Gastroesophageal sphincter (tissue), 4 donors: ENCODE measurements at regions not wholly inside any gene's neighbourhood (a gene's known extent, or its start where the extent isn't known, plus 50 kb on each side); places are given as distances from the start of the nearest gene placed in this dataset.

Source experiments
- ATAC-seq: fragments of 150-250 bp; one replicate; pipeline ENCODE4 v1.9.1; 2016; ENCODE audit warnings: mild to moderate bottlenecking, moderate library complexity
- H3K27ac ChIP-seq, 4 donors: fragments of 200-600 bp; sonication (generic) in 3 of 4; 1 replicate in 3 of 4; 2 replicates in 1 of 4; pipeline ENCODE4 v1.5.1; 2016 to 2019
- H3K27me3 ChIP-seq: fragments of 200-600 bp; sonication (generic); one replicate; pipeline ENCODE4 v1.5.1; 2019
- H3K36me3 ChIP-seq, 2 donors: fragments of 200-600 bp; sonication (generic); one replicate each; pipeline ENCODE4 v1.5.1; 2019; ENCODE audit warnings: control low read depth in 1 of 2
- H3K4me1 ChIP-seq, 3 donors: fragments of 200-600 bp; sonication (generic); 1 replicate in 2 of 3; 2 replicates in 1 of 3; pipeline ENCODE4 v1.5.1; 2016 to 2019; ENCODE audit warnings: control low read depth in 2 of 3
- H3K4me3 ChIP-seq, 2 donors: fragments of 200-600 bp; sonication (generic); one replicate each; pipeline ENCODE4 v1.5.1; 2019; ENCODE audit warnings: mild to moderate bottlenecking in 1 of 2, moderate library complexity in 1 of 2
- H3K9me3 ChIP-seq, 3 donors: fragments of 200-600 bp; sonication (generic); one replicate each; pipeline ENCODE4 v1.5.1; 2017 to 2019; ENCODE audit warnings: control low read depth in 2 of 3
- EP300 ChIP-seq: sonication (generic); formaldehyde crosslinking; IDR thresholded peaks from one replicate; pipeline ENCODE4 v1.6.1; 2017; ENCODE audit warnings: antibody characterized with exemption, mild to moderate bottlenecking
- POLR2A ChIP-seq, 2 donors: fragments of 450-650 bp; IDR thresholded peaks; one replicate each; pipeline ENCODE4 v1.6.1; 2017; ENCODE audit warnings: antibody characterized with exemption in 2 of 2, mild to moderate bottlenecking in 2 of 2, moderate library complexity in 1 of 2
- POLR2AphosphoS5 ChIP-seq: sonication (generic); formaldehyde crosslinking; IDR thresholded peaks from one replicate; pipeline ENCODE4 v1.6.1; 2017; ENCODE audit warnings: antibody characterized with exemption
- WGBS, 2 donors: methylation state at CpG; one replicate each; pipeline ENCODE4 v1.1.5; 2018; ENCODE audit warnings: low coverage in 1 of 2; 5-methylcytosine and 5-hydroxymethylcytosine counted together
- TF ChIP-seq, protein P1 (sequence below), 4 experiments: fragments of 200-600 bp in 2 of 4; fragments of 450-650 bp in 2 of 4; sonication (generic) in 1 of 4; IDR thresholded peaks; one replicate each; pipeline ENCODE4 v1.5.1; 2017 to 2019; ENCODE audit warnings: antibody characterized with exemption in 4 of 4, mild to moderate bottlenecking in 2 of 4, moderate library complexity in 2 of 4

DNA sequence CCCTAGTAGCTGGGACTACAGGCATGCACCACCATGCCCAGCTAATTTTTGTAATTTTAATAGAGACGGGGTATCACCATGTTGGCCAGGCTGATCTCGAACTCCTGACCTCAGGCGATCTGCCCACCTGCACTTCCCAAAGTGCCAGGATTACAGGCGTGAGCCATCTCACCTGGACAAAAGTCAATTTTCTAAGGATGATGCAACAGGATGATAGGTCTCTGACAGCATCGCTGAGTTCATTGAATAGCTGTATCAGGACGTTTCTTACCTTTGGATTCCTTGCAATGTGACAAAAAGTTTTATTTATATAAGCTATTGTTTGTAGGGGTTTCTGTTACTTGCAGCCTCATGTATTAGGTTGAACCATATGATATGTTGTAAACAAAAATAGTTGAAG, 55.5 kb upstream of the PCED1B start:
- Histone ChIP-seq H3K9me3 (no peaks in the 10 kb centered on the region), H3K36me3 (no peaks in the 10 kb centered on the region), H3K4me3 (no peak overlapping the region), H3K27ac (no peak overlapping the region), H3K27me3 (no peaks in the 10 kb centered on the region), H3K4me1 (no peaks in the 10 kb centered on the region)
- TF ChIP-seq POLR2AphosphoS5 (no peak), POLR2A (IDR thresholded peaks at IDR 0.05) (no peak), EP300 (no peak)
- TF ChIP-seq, protein P1, sequence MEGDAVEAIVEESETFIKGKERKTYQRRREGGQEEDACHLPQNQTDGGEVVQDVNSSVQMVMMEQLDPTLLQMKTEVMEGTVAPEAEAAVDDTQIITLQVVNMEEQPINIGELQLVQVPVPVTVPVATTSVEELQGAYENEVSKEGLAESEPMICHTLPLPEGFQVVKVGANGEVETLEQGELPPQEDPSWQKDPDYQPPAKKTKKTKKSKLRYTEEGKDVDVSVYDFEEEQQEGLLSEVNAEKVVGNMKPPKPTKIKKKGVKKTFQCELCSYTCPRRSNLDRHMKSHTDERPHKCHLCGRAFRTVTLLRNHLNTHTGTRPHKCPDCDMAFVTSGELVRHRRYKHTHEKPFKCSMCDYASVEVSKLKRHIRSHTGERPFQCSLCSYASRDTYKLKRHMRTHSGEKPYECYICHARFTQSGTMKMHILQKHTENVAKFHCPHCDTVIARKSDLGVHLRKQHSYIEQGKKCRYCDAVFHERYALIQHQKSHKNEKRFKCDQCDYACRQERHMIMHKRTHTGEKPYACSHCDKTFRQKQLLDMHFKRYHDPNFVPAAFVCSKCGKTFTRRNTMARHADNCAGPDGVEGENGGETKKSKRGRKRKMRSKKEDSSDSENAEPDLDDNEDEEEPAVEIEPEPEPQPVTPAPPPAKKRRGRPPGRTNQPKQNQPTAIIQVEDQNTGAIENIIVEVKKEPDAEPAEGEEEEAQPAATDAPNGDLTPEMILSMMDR (IDR thresholded peaks at IDR 0.05): no peak
- 78 to 88% methylated on average over 3 to 5 of the region's 6 CpGs for WGBS, 2 donors
- ATAC-seq: no peak

DNA sequence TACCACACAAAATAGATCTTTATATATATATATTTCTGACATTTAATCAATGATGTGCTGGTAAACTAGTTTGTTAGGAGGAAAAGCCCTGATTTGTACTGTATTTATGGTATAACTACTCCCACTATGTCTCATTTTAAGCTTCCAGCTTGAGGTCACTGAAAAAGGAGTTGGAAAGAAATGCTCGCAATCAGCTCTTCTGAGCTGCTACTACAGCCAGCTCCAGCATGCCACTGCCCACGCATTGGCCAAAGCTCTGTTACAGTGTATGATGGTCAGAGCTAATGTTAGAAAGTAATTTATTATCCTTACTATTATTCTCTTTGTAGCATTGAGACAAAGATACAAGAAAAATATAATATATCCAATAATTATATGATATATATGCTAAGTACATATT, 55.0 kb upstream of the PCED1B start:
- Histone ChIP-seq H3K4me1 (no peaks in the 10 kb centered on the region), H3K9me3 (no peaks in the 10 kb centered on the region), H3K4me3 (no peak overlapping the region), H3K27ac (no peak overlapping the region), H3K36me3 (no peaks in the 10 kb centered on the region), H3K27me3 (no peaks in the 10 kb centered on the region)
- ATAC-seq: no peak
- WGBS, 2 donors: 27 to 50% methylated on average over 2 of the region's 2 CpGs
- TF ChIP-seq POLR2A (IDR thresholded peaks at IDR 0.05) (no peak), POLR2AphosphoS5 (no peak), EP300 (no peak)
- TF ChIP-seq, protein P1 (IDR thresholded peaks at IDR 0.05): no peak

DNA sequence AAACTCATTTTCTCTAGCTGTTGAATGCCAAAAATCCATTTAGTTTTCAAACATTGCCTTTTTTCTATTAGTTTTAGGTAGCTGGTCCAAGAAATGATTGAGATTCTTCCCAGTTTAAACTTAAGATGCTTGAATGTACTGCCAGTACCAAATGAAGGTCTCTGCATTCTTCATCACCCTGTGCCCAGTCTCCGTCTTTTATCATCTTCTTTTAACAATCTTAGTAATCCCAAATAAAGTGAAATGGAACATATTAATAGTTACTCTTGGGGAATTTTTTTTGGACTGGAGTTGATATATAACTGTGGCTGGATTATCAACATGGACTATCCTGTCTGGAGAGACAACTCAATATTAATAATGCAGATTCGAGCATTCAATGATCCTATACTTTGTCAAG, 54.1 kb upstream of the PCED1B start:
- Histone ChIP-seq H3K27ac (no peak overlapping the region), H3K4me1 (no peaks in the 10 kb centered on the region), H3K27me3 (no peaks in the 10 kb centered on the region), H3K9me3 (no peaks in the 10 kb centered on the region), H3K36me3 (no peaks in the 10 kb centered on the region), H3K4me3 (no peak overlapping the region)
- WGBS, 2 donors: 42 to 53% methylated on average over 2 of the region's 2 CpGs
- no peak for ATAC-seq
- TF ChIP-seq, protein P1 (IDR thresholded peaks at IDR 0.05): no peak
- TF ChIP-seq EP300: no peak
- TF ChIP-seq POLR2A (IDR thresholded peaks at IDR 0.05): no peak
- no peak for TF ChIP-seq POLR2AphosphoS5

- H3K4me3 ChIP-seq: no peak overlapping the region
- no peaks in the 10 kb centered on the region for H3K36me3 ChIP-seq
- H3K9me3 ChIP-seq: no peaks in the 10 kb centered on the region
- ATAC-seq: no peak
- 77 to 97% methylated on average over 2 of the region's 2 CpGs for WGBS, 2 donors
- H3K4me1 ChIP-seq: no peaks in the 10 kb centered on the region
- H3K27ac ChIP-seq: no peak overlapping the region
- TF ChIP-seq EP300 (no peak), POLR2AphosphoS5 (no peak), POLR2A (IDR thresholded peaks at IDR 0.05) (no peak)
- TF ChIP-seq, protein P1 (IDR thresholded peaks at IDR 0.05): no peak
- H3K27me3 ChIP-seq: no peaks in the 10 kb centered on the region
Measured at GRCh38 chr12:47025798-47026197, 53.6 kb upstream of the PCED1B start.

DNA sequence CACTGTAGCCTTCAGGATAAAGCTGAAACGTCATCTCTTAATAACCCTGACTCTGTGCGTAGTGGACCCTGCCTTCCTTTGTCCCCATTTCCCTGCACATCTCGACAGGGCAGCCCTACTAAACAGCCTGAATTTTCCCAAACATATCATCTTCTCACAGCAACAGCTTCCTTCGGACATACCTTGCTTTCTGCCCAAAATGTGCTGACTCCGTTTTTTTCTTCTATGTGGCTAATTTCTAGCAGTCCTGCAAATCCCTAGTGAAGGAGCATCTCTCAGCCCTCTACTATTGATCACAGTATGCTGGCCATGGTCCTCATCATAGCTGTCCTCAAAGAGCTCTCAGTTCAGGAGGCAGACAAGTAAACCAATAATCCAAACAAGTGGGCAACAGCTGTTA, 53.1 kb upstream of the PCED1B start:
- TF ChIP-seq EP300: no peak
- Histone ChIP-seq H3K27ac (no peak overlapping the region), H3K9me3 (no peaks in the 10 kb centered on the region), H3K4me3 (no peak overlapping the region), H3K36me3 (no peaks in the 10 kb centered on the region), H3K27me3 (no peaks in the 10 kb centered on the region), H3K4me1 (no peaks in the 10 kb centered on the region)
- 67 to 80% methylated on average over 5 of the region's 5 CpGs for WGBS, 2 donors
- ATAC-seq: no peak
